WTC11 (cell line): ENCODE measurements at regions not wholly inside any gene's neighbourhood (a gene's known extent, or its start where the extent isn't known, plus 50 kb on each side); places are given as distances from the start of the nearest gene placed in this dataset.

Experiments used
- AFF4 ChIP-seq: sonication (generic); formaldehyde crosslinking; IDR thresholded peaks from 2 replicates; pipeline ENCODE4 v1.8.1; 2023; ENCODE audit warnings: mild to moderate bottlenecking, missing genetic modification reagents, borderline replicate concordance
- CDX4 ChIP-seq: fragments of 250-450 bp; sonication (Bioruptor Pico); IDR thresholded peaks from 2 replicates; pipeline ENCODE4 v1.9.0; 2021; ENCODE audit warnings: moderate library complexity, mild to moderate bottlenecking, inconsistent platforms, borderline replicate concordance
- CREB1 ChIP-seq: sonication (generic); formaldehyde crosslinking; IDR thresholded peaks from 2 replicates; pipeline ENCODE4 v1.8.0; 2023; ENCODE audit warnings: mild to moderate bottlenecking, missing genetic modification reagents
- CTCF ChIP-seq: fragments of 200-600 bp; IDR thresholded peaks from 2 replicates; pipeline ENCODE4 v1.8.0; 2022; ENCODE audit warnings: antibody characterized with exemption
- FOXP1 ChIP-seq: sonication (generic); formaldehyde crosslinking; IDR thresholded peaks from 2 replicates; pipeline ENCODE4 v1.8.0; 2022; ENCODE audit warnings: missing genetic modification reagents, mild to moderate bottlenecking, moderate library complexity, borderline replicate concordance
- IRF2 ChIP-seq: sonication (generic); formaldehyde crosslinking; IDR thresholded peaks from 2 replicates; pipeline ENCODE4 v1.8.0; 2022; ENCODE audit warnings: low read depth, missing genetic modification reagents, borderline replicate concordance
- MAX ChIP-seq: sonication (generic); formaldehyde crosslinking; IDR thresholded peaks from 2 replicates; pipeline ENCODE4 v1.8.0; 2022; ENCODE audit warnings: mild to moderate bottlenecking, missing genetic modification reagents
- MLX ChIP-seq: sonication (generic); formaldehyde crosslinking; IDR thresholded peaks from 2 replicates; pipeline ENCODE4 v1.8.1; 2023; ENCODE audit warnings: mild to moderate bottlenecking, missing genetic modification reagents, moderate library complexity
- PREB ChIP-seq: sonication (generic); formaldehyde crosslinking; IDR thresholded peaks from 2 replicates; pipeline ENCODE4 v1.8.1; 2022; ENCODE audit warnings: mild to moderate bottlenecking, missing genetic modification reagents, moderate library complexity, borderline replicate concordance
- TEAD4 ChIP-seq: sonication (generic); formaldehyde crosslinking; IDR thresholded peaks from 2 replicates; pipeline ENCODE4 v1.8.0; 2022; ENCODE audit warnings: mild to moderate bottlenecking, missing genetic modification reagents
- USF2 ChIP-seq: sonication (generic); formaldehyde crosslinking; IDR thresholded peaks from 2 replicates; pipeline ENCODE4 v1.8.1; 2023; ENCODE audit warnings: mild to moderate bottlenecking, missing genetic modification reagents, moderate library complexity
- ZBTB21 ChIP-seq: sonication (generic); formaldehyde crosslinking; IDR thresholded peaks from 2 replicates; pipeline ENCODE4 v1.8.1; 2023; ENCODE audit warnings: mild to moderate bottlenecking, missing genetic modification reagents, borderline replicate concordance
- ZMAT4 ChIP-seq: fragments of 250-450 bp; sonication (Bioruptor Pico); IDR thresholded peaks from 2 replicates; pipeline ENCODE4 v1.9.0; 2021; ENCODE audit warnings: mild to moderate bottlenecking
- ZNF138 ChIP-seq: sonication (generic); formaldehyde crosslinking; conservative IDR thresholded peaks from 2 replicates; pipeline ENCODE4 v1.8.1; 2022; ENCODE audit warnings: mild to moderate bottlenecking, moderate library complexity, missing genetic modification reagents

- no peak for TF ChIP-seq CTCF
- TF ChIP-seq MLX (CRISPR knock-in tag) = no peak
- TF ChIP-seq CREB1 (CRISPR knock-in tag) = no peak
- TF ChIP-seq USF2 (CRISPR knock-in tag) = no peak
- TF ChIP-seq ZBTB21 = no peak
- no peak for TF ChIP-seq AFF4 (CRISPR knock-in tag)
- TF ChIP-seq MAX (CRISPR knock-in tag) = no peak
- no peak for TF ChIP-seq CDX4 (CRISPR knock-in tag)
- no peak for TF ChIP-seq IRF2 (CRISPR knock-in tag)
- TF ChIP-seq ZMAT4 (CRISPR knock-in tag) = no peak
- TF ChIP-seq FOXP1 (CRISPR knock-in tag) = no peak
- TF ChIP-seq PREB (CRISPR knock-in tag) = no peak
- TF ChIP-seq ZNF138 (CRISPR knock-in tag) = no peak
- no peak for TF ChIP-seq TEAD4 (CRISPR knock-in tag)
Measured at GRCh38 chr6:51049983-51050877, 231.6 kb downstream of the TFAP2B start.
